ENCODE measurements at regions not wholly inside any gene's neighbourhood (a gene's known extent, or its start where the extent isn't known, plus 50 kb on each side); places are given as distances from the start of the nearest gene placed in this dataset.

DNA sequence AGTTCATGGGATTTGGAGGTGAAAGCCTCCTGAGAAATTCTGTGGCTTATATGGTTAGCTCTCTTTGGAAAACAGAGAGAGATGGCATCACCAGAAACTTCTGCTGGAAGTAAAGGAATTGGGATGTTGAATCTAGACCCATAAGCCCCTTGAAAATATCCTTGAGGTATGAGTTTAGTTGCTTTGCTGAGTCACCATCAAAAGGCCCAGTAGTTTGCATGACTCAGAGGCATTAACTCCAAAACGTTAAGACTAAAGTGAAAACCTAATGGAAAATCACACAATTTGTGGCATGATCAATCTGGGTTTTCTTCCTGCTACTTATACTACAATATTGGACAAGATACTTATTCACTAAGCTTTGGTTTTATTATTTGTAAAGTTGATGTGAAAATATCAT is 349.2 kb upstream of the SALL1 start:
- TF ChIP-seq CTCF (IDR thresholded peaks at IDR 0.05; ENCODE audit: poor library complexity) (no peak), EZH2phosphoT487 (IDR thresholded peaks at IDR 0.05; ENCODE audit: low read depth, severe bottlenecking, unreplicated experiment) (no peak)
